NCI-H1930 (cell line): ENCODE measurements at regions not wholly inside any gene's neighbourhood (a gene's known extent, or its start where the extent isn't known, plus 50 kb on each side); places are given as distances from the start of the nearest gene placed in this dataset.

Experiments used
- DNase-seq, 2 experiments: peaks; one replicate each; lab custom pipeline; 2025; lab: John Stamatoyannopoulos, UW

DNA sequence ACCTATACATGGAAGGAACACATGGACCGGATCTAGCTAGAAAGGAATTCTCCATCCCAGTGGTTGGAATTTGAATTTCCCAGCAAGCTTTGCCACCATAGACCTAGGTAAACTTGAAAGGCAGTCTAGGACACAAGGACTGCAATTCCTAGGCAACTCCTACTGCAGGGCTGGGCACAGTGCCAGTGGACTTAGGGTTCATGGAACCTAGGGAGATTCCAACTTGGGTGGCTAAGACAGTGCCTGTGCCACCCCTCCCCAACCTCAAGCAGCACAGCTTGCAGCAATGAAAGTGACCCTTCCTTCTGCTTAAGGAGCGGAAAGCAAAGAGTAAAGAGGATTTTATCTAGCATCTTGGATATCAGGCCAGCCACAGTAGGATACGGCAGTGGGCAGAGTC is 663.3 kb downstream of the ELAVL2 start:
- DNase-seq: no peak

DNA sequence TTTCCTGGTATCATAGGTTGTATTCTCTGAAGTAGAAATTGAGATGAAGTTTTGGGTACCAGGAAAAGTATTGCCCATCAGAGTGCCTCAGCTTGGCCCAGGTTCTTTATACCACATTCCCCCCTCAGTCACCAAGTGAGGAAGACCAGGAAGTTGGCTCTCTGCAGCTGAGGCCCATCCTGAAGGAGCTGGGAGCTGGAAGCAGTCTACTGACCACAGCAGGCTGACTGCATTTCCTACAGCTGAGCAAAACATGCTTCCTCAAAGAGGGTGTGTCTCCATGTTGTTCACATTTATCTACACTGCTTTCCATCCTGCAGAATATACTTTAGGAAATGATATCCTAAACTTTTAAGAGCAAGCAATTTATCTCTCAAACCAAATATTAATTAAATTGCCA is 654.6 kb downstream of the ELAVL2 start:
- DNase-seq: no peak

DNA sequence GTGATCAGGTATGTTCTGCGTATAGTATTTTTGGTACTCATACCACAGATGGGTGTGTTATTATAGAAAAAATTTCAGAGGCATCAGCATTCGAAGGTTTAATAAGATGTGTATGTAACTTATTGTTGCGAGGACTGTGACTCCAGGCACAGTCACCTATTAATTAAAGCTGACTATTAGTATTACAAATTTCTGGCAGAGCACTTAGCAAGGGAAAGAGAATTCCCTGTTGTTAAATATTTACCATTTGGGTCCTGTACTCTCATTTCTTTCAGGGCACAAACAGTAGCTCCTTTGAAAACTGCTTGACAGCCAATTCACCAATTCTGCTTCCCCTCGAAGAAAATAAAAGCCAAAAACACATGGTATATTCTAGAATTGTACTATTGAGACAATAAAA is 653.8 kb downstream of the ELAVL2 start:
- no peak for DNase-seq

DNA sequence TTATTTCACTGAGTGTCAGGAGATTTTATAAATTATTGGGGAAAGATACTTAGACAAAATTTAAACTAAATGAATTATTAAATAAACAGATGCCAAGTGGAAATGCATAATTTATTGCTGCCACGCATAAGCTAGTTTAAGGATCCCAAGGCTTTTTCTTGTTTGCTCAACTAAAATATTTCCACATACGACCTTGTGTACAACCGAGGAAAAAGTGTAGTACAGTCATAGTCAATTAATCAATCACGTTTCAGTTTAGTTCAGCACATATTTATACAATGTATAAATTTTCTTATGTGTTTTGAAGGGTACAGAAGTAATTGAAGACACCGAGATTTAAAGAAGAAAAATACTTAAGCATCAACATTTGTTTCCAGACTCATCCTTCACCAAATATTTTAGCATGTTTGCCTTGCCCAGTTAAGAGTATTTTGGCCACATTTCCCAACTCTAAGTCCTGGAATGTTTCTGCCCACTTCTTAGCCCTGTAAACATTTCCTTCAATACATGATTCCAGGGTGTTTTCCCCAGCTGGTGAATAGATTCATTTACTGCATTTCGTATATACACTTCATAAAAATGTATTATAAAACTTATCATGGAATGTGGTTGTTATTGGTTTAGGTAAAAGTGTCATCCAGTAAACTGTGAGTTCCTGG is 652.9 kb downstream of the ELAVL2 start:
- no peak for DNase-seq

DNA sequence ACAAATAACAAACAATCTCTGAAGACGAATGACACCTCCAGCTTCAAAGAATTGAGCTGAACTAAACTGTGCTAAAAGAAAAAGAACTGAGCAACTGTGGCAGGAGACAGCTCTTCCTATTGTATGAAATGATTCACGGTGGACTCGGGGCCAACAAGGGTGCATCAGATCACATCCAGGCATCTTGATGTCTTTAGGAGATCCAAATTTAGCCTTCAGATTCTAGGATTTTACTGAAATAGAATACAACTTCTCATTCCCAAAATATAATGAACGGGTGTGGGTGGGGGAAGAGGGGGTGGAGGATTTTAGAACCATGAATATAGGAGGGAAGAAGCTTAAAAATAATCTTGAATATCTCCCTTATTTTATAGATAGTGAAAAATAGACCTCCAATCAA is 631.8 kb downstream of the ELAVL2 start:
- no peak for DNase-seq

DNA sequence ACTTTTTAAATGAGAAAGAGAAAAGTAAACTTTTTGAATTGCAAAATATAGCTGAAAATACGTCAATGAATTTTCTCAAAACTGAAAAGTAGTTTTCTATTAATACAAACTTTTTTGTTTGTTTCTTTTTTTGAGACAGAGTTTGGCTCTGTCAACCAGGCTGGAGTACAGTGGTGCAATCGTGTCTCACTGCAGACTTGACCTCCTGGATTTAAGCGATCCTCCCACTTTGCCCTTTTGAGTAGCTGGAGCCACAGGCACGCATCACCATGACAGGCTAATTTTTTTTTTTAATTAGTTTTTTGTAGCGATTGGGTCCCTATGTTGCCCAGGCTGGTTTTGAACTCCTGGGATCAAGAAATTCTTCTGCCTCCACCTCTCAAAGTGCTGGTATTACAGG is 610.4 kb downstream of the ELAVL2 start:
- no peak for DNase-seq

DNA sequence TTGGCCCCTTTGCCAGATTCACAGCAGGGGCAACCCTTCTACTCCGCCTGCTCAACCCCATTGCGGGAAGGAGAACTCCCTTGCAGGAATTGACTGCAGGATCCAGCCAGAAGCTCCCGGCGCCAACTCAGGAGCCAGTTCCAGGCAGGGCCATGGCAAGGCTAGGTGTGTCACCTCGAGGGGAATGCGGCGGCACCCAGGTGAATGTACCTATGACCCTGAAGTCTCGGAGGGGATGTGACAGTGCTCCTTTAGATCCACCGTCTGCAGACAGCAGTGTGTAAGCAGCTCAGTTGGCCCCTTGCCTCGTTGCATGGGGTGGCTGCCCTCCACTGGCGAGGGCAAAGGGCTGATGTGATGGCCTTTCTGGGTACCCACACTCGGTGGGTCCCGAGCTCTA is 606.6 kb downstream of the ELAVL2 start:
- DNase-seq: no peak

DNA sequence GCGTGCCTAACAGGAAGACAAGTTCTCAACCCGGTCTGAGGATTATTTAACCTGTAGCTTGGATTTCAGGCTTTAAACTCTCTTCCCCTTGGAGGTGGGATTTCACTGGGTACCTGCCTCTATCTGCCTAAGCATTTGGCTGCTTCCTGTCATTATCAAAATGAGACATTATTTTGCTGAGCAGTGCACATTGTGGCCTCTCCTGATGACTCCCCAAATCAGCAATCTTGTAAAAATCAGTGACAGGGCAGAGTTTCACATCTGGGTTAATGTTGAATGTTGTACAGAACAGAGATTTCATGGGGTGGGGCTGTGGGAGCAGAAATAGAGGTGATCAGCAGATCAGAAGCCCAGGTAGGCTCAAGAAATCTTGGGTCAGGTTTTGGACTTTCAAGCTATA is 605.9 kb downstream of the ELAVL2 start:
- DNase-seq: no peak

DNA sequence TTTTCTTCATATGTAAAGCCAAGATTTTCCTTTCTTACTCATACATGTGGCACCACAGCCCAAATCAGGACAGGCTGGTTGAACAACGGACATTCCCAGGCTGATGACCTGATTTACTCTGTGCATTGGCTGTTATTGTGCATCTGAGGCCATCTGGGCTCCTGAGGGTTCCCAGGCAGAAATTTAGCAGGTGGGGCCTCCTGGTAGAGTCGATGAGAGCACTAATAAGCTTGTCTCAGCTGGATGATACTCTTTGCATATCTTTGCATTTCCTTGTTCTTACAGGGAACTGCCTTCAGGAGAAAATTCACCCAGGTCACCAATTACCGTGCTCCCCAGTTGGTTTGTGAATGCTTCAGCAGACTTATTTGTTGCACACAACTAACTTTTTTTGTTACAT is 605.1 kb downstream of the ELAVL2 start:
- DNase-seq: no peak

DNA sequence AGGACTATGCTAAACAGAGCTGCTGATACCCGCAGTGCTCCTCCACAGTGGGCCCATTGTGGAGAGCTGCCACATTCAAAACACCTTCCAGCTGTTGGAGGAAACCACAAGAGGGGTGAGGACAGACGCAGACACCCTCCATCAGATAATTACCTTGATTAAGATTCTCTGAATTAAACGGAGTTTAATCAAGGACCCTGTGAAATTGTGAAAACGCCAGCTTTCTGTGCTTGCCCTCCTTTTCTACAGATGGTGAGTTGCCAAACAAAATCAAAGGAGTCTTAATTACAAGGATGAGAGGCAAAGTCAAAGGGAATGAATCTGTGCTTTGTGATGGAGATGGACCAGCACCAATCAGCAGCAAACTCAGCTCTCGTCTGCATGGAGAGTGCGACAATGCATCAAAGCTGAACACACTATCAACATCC is 596.1 kb downstream of the ELAVL2 start:
- no peak for DNase-seq

DNA sequence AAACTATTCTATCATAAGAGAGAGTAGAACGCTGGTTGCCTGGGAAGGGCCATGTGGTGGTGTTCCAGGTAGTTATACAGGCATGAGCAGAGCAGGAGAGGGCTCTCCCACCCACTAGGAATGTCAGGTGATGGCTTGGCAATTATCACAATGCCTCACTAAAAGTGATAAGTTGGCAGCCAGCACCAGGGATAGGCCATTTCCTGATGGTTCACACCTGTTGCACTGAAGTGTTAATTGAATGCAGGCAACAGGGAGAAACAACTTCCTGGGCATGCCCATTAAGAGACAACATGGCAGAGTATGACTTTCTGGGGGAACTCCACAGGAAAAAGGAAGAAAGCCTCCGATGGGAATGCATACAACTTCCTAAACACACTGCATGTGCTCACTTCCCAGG is 593.2 kb downstream of the ELAVL2 start:
- no peak for DNase-seq

DNA sequence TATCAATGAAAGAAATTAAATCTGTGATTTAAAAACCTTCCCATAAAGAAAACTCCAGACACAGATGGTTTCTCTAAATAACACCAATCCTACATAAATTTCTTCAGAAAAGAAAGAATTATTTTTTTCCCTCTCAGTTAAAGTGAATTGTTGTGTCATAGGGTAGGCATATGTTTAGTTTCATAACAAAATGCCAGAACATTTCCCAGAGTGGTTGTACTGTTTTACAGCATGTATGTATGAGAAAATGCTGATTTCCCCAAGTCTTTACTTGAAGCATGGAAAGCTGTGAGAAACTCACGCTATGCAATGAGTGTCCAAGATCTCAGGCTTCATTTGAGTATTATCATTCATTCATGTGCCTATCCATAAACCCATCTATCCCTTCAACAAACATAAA is 582.5 kb downstream of the ELAVL2 start:
- DNase-seq: no peak

DNA sequence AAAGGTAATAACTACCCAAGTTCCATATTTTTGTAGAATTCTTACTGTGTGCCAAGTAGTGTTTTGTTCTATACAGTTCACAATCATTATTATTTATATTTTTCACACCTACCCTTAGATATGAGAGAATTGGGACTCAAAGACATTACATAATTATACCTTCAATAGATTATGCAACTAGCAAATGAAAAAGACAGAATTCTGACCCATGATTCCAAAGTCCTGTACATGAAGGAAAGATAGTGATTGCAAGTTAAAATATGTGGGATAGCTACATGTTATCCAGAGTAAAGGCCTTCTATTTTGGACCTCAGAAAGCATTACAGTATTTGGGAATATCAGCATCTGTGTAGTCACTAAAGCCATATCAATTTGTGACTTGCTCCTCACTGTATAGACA is 581.0 kb downstream of the ELAVL2 start:
- no peak for DNase-seq

DNA sequence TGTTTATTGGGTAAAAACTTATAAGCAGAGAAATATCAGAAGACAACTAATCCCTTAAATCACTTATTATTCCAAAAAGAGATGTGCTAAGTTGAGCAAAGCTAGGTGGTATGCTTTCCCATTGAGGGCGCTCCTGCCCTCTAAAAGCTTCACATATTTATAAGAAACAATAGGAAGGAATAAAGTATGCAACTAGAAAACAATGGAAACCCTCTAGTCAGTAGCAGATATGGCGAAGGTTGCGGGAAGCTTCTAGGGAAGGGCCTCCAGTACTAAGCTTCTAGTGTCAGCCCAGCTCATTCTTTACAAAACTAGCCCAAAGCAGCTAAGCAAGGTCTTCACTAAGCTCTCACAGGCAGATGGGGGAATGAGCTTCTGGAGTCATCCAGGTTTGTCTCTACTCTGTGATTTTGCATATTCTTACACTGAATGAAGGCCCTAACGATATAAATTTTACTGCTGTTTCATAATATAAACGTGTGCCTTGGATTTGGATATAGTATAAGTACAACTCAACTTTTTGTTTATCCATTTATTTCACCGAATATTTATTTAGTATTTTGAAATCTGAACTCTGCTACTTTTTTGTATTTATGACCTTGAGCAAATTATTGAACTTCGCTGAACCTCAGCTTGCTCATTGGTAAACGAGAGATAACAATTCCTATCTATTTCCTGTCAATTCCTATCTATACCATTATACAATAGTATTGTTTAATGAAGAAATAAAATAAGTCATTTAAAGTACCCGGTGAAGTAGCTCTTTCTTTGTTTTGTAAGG is 571.4 kb downstream of the ELAVL2 start:
- DNase-seq: no peak

DNA sequence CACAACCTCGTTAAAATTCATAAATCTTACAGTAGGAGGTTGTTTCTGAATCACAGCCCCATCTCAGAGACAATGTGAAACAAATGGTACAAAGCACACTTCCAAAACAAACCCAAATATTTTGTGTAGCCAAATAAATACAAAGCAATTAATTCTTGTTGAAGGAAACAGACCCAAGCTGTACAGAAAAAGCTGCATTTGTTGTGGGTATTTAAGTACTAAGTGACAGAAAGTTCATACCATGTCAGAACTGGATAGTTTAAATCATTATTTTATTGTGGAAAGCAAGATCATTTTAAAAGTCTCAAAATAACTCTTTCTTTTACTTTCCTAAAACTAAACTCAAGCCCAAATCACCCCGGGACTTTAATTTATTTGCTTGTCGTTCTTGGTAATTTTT is 570.7 kb downstream of the ELAVL2 start:
- DNase-seq: no peak

DNA sequence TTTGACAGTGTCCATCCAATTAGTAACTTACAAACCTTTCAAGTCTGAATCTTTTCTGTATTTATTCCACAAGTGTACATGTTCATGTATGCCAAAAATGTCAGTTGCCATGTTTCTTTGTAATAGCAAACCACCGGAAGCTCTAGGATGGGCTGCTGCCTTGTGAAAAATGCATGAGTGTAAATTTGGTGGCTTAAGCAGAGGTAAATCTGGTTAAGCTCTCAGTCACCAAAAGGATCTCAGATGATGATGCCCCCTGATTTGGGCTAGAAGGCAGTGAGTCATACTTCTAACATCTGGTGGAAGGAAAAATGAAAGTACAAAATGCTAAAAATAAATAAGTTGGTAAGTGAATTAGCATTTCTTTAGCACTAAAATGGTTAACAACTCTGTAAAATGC is 567.5 kb downstream of the ELAVL2 start:
- DNase-seq: no peak

DNA sequence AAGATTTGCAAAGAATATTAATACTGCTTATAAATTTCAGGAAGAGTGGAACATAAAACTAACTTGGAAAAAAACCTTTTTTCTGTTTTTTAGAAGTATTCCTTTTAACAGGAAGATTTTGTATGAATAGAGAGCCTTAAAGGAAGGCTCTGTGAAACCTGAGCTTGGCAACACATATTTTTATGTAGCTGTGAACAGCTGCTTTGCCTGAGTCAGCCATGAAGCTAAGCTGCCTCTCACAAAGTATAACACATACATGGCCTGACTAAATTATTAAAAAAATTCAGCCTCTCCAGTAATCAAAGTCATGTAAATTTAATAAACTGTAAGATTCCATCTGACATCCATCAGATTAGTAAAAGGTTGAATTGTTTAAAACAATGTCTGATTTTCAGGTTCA is 547.5 kb downstream of the ELAVL2 start:
- DNase-seq: no peak

DNA sequence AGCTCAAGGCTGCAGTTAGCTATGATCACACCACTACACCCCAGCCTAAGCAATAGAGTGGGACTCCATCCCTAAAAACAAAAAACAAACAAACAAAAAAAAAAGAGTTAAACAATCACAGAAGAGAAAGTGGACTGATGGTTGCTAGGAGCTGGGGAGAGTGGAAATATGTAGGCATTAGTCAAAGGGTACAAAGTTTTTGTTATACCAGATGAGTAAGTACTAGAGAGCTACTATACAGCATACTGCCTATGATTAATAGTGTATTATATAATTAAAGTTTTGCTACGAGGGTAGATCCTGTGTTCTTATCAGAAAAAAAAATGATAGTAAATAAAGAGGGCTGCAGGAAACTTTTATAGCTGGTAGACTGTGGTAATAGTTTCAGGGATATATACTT is 538.6 kb downstream of the ELAVL2 start:
- DNase-seq: no peak

DNA sequence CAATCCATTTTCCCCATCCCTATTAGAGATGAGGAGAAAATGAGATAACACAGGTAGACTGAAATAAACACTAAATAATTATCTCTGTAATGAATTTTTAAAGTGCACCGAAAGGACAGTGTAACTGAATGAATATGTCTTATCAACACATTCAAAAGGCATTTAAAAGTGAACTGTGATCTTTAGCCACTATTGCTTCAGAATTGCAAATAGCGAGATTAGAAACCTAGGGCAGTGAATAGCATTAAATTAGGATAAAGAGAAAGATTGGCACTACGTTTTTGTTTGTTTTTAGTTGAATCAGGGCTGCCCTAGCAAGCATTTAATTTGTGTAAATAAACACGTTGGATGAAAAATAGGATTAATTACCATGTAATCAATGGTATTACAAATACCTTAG is 537.5 kb downstream of the ELAVL2 start:
- no peak for DNase-seq

DNA sequence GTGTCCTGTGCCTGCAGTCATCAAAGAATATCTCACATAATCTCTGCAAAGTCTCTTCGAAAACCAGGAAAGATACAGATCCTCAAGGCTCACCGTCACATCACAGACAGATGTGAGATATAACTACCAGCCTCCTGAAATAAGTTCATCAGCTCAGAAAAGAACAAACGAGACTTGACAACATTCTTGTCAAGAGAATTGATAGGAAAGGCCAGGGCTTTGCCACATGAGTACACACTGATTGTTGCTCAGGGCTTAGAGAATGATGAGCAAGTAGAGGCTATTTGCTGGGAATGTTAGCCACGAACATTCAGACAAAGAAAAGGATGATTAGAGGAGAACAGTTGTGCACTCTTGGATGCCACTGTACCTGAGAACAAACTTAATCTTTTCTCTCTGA is 535.1 kb downstream of the ELAVL2 start:
- DNase-seq: no peak

DNA sequence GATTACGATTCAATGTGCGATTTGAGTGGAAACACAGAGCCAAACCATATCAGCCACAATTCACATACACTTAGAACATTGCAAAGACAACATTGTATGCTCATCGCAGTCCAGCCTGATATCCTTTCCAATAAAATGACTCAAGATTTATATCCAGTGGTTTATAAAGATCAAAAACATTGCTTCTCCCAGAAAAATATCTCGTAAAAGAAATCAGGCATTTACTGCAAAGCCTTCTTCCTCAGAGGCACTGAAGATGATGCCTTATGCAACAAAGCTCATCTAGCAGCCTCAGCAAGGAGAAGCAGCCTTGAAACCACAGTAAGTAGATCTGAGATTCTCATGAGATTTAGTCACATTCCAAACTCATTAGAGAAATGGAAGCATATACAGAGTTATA is 523.8 kb downstream of the ELAVL2 start:
- DNase-seq: no peak

DNA sequence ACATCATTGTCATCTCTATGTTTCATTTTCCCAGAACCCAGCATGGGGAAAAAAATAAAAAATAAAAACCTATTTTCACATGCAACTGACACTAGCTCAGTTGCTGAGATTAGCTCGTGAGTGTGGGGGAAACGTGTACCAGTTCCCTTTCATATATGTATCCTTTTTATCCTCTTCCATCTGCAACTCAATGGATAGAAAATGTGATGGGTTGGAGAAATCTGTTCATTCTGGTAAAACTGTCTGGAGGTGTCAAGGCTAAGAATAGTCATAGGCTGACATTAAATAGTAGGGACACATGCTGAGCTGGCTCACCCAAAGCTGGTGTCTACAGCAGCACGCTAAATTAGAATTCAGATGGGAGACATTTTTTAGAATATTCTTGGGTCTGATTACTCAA is 519.3 kb downstream of the ELAVL2 start:
- DNase-seq: no peak

DNA sequence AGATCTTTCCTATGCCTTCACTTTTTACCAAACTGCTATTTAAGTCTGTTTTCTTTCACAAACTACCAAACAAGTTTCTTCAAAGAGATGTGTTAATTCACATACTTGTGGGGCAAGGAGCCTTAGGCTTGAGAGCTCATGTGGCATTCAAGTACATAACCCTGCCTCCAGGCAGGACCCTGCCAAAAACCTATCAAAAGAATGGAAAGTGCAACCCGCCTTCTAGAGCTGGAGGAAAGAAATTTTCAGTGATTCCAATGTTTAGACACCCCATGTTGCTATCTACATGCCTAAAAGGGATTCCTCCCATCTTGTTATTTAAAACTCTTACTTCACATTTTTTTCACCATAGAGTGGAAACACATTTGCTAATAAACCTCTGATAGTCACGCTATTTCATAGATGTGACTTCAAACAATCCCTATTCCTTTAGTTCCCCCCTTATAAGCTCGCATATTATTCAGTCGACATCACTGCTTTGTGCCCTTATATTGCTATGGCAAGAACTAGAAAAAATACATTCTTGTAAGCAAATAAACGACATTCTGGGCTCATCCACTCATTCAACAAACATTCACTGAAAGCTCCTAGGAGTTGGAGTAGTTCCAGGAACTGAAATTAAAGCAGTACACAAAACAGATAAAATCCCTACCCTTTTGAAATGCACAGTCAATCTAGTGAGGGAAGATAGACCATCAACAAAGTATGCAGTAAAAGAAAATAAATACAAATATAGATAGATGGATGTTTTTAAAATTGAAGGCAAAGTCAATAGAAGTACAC is 518.1 kb downstream of the ELAVL2 start:
- DNase-seq: no peak
